ENCODE measurements at regions not wholly inside any gene's neighbourhood (a gene's known extent, or its start where the extent isn't known, plus 50 kb on each side); places are given as distances from the start of the nearest gene placed in this dataset.
"Not testable (repeated sequence)": the region's sequence is repeated elsewhere in the genome, so short reads cannot be mapped to it uniquely, and the experiment has no call there.

GRCh38 chr2:223469270-223470046 lies 132.7 kb downstream of the SCG2 start:
- Mint-ChIP-seq H3K27me3 (no peaks in the 10 kb centered on the region), H3K36me3 (no peaks in the 10 kb centered on the region), H3K27ac (no peak overlapping the region), H3K9me3 (no peaks in the 10 kb centered on the region), H3K4me1 (ENCODE audit: low read depth in 2 of 2) (no peaks in the 10 kb centered on the region), H3K4me3 (no peak overlapping the region)
- ATAC-seq (no peak), DNase-seq (ENCODE audit: low spot score) (no peak)

DNA sequence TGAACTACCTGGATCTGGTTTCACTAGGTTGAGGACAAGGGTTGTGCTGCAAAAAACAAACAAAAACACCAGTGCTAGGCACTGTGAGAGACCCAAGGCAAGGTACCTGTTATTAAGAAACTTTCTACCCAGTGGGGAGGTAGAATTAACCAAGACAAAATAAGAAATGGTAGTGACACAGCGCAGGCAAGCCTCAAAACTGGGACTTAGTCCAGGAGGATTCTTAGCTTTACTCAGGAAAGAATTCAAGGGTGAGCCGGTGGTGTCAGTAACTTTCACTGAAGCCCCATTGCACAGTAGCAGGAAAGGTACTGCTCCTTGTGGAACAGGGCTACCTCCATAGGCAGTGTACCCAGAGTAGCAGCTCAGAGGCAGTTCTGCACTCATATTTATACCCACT lies 131.6 kb downstream of the SCG2 start:
- Mint-ChIP-seq H3K27ac (no peak overlapping the region), H3K36me3 (no peaks in the 10 kb centered on the region), H3K9me3 (no peaks in the 10 kb centered on the region), H3K4me3 (no peak overlapping the region), H3K4me1 (ENCODE audit: low read depth in 2 of 2) (no peaks in the 10 kb centered on the region), H3K27me3 (no peaks in the 10 kb centered on the region)
- ATAC-seq (no peak), DNase-seq (ENCODE audit: low spot score) (no peak)

- DNase-seq (ENCODE audit: low spot score) (no peak), ATAC-seq (no peak)
- H3K27ac Mint-ChIP-seq, result no peak overlapping the region
- H3K27me3 Mint-ChIP-seq, result peaks cover 0 to 6% of the 10 kb centered on the region in 2 donors
- no peaks in the 10 kb centered on the region for H3K9me3 Mint-ChIP-seq
- no peak overlapping the region for H3K4me3 Mint-ChIP-seq
- no peaks in the 10 kb centered on the region for H3K36me3 Mint-ChIP-seq
- no peaks in the 10 kb centered on the region for H3K4me1 Mint-ChIP-seq (ENCODE audit: low read depth in 2 of 2)
Measured at GRCh38 chr2:223472771-223473170, 129.4 kb downstream of the SCG2 start.

DNA sequence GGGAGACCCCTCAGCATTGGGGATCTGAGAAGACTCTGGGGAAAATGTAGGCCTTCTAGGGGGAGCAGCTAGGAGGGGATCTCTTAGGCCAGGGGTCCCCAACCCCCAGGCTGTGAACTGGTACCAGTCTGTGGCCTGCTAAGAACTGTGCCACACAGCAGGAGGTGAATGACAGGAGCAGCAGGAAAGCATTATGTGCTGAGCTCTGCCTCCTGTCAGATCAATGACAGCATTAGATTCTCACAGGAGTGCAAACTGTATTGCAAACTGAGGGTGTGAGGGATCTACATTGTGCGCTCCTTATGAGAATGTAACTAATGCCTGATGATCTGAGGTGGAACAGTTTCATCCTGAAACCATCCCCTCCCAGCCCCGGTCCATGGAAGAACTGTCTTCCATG lies 127.3 kb downstream of the SCG2 start:
- no peak for DNase-seq (ENCODE audit: low spot score)
- Mint-ChIP-seq H3K27ac (no peak overlapping the region), H3K4me3 (no peak overlapping the region), H3K36me3 (no peaks in the 10 kb centered on the region), H3K9me3 (peaks cover under 1% of the 10 kb centered on the region), H3K27me3 (peaks cover 0 to 6% of the 10 kb centered on the region in 2 donors), H3K4me1 (ENCODE audit: low read depth in 2 of 2) (no peaks in the 10 kb centered on the region)
- ATAC-seq, result no peak

- H3K4me3 Mint-ChIP-seq, result no peak overlapping the region
- H3K9me3 Mint-ChIP-seq, result peaks cover 5% of the 10 kb centered on the region
- H3K4me1 Mint-ChIP-seq (ENCODE audit: low read depth in 2 of 2), result no peaks in the 10 kb centered on the region
- H3K36me3 Mint-ChIP-seq, result no peaks in the 10 kb centered on the region
- H3K27ac Mint-ChIP-seq, result no peak overlapping the region
- DNase-seq (ENCODE audit: low spot score) (no peak), ATAC-seq (no peak)
- peaks cover 0 to 6% of the 10 kb centered on the region in 2 donors for H3K27me3 Mint-ChIP-seq
Measured at GRCh38 chr2:223475901-223476300, 126.3 kb downstream of the SCG2 start.

DNA sequence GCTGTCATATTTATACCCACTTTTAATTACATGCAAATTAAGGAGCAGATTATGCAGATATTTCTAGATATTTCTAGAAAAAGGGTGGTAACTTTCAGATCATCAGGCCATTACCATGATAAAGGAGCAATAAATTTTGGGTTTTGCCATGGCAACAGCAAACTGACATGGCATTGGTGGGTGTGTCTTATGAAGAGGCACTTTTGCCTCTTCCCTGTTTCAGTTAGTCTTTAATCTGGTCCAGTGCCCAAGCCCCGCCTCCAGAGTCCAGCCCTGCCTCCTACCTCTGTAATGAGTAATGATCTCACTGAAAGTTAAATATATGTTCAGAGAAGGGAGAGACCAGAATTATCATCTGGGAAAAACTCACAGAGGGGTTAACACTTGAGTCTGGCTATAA lies 124.8 kb downstream of the SCG2 start:
- ATAC-seq (no peak), DNase-seq (ENCODE audit: low spot score) (no peak)
- Mint-ChIP-seq H3K9me3 (peaks cover 5% of the 10 kb centered on the region), H3K4me1 (ENCODE audit: low read depth in 2 of 2) (no peaks in the 10 kb centered on the region), H3K4me3 (no peak overlapping the region), H3K27ac (no peak overlapping the region), H3K36me3 (no peaks in the 10 kb centered on the region), H3K27me3 (peaks cover 0 to 6% of the 10 kb centered on the region in 2 donors)

GRCh38 chr2:223481486-223481885 lies 120.7 kb downstream of the SCG2 start:
- H3K4me3 Mint-ChIP-seq, result no peak overlapping the region

GRCh38 chr2:223486751-223487150 lies 115.4 kb downstream of the SCG2 start:
- no peak for ATAC-seq
- Mint-ChIP-seq H3K27ac (no peak overlapping the region), H3K36me3 (no peaks in the 10 kb centered on the region), H3K4me1 (ENCODE audit: low read depth in 2 of 2) (no peaks in the 10 kb centered on the region), H3K27me3 (no peaks in the 10 kb centered on the region), H3K9me3 (no peaks in the 10 kb centered on the region), H3K4me3 (no peak overlapping the region)
- DNase-seq (ENCODE audit: low spot score), result no peak

More at GRCh38 chr2:223481486-223481885, 120.7 kb downstream of the SCG2 start:
- Mint-ChIP-seq H3K27me3 (peaks cover 0 to 6% of the 10 kb centered on the region in 2 donors), H3K9me3 (peaks cover 5% of the 10 kb centered on the region), H3K4me1 (ENCODE audit: low read depth in 2 of 2) (no peaks in the 10 kb centered on the region), H3K36me3 (no peaks in the 10 kb centered on the region), H3K27ac (no peak overlapping the region)
- DNase-seq (ENCODE audit: low spot score), result no peak
- ATAC-seq, result no peak

DNA sequence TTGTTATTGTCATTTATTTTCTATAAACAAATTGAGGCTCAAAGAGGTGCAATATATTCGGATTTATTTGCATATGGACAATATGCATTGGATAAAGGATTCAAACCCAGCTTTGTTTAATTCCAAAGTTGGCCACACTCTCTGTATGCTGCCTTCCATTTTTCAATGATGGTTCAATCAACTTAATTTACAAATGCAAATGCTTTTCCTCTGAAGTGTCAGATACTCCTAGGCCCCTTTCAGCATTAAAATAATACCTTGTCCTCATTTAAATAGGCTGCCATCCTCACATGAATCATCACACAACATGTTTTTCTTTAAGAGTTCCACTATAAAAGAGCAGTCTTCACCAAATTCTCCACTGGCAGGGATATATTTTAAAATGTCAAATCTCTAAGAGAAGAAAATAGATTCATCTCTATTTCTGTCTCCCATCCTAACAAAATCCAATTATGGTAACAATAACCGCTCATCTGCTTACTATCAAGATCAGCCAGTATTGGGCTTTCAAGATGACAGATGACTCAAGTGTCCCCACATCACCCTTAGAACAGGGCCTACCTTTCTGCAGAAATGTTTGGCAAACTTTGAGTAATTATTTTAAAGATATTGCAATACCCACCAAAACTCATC lies 114.8 kb downstream of the SCG2 start:
- ATAC-seq (no peak), DNase-seq (ENCODE audit: low spot score) (no peak)
- Mint-ChIP-seq H3K36me3 (no peaks in the 10 kb centered on the region), H3K4me1 (ENCODE audit: low read depth in 2 of 2) (no peaks in the 10 kb centered on the region), H3K9me3 (no peaks in the 10 kb centered on the region), H3K27me3 (no peaks in the 10 kb centered on the region), H3K27ac (no peak overlapping the region), H3K4me3 (no peak overlapping the region)

DNA sequence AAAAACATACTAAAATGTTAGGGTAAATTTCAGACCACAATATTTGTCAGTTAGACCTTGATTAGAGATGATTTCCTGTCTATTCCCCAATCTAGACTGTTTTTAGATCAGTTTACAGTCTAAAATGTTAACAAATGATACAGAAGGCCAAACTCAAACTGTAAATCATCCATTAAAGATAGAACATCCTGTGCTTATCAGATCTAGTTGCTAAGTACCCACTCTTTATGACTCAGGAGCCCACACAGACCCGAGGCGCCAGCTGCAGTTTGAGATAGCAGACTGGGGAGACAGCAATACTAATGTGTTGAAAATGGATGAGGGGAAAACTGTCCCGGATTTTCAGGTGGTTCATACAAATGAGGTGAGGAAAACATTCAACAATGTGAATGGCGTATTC lies 113.3 kb downstream of the SCG2 start:
- ATAC-seq (no peak), DNase-seq (ENCODE audit: low spot score) (no peak)
- Mint-ChIP-seq H3K36me3 (no peaks in the 10 kb centered on the region), H3K4me3 (no peak overlapping the region), H3K4me1 (ENCODE audit: low read depth in 2 of 2) (no peaks in the 10 kb centered on the region), H3K27me3 (no peaks in the 10 kb centered on the region), H3K27ac (no peak overlapping the region), H3K9me3 (no peaks in the 10 kb centered on the region)

- Mint-ChIP-seq H3K4me3 (no peak overlapping the region), H3K27me3 (peaks cover 0 to 7% of the 10 kb centered on the region in 2 donors), H3K9me3 (peaks cover 3% of the 10 kb centered on the region), H3K27ac (no peak overlapping the region), H3K36me3 (no peaks in the 10 kb centered on the region), H3K4me1 (ENCODE audit: low read depth in 2 of 2) (no peaks in the 10 kb centered on the region)
- ATAC-seq (no peak), DNase-seq (ENCODE audit: low spot score) (no peak)
Measured at GRCh38 chr2:223494496-223494895, 107.7 kb downstream of the SCG2 start.

DNA sequence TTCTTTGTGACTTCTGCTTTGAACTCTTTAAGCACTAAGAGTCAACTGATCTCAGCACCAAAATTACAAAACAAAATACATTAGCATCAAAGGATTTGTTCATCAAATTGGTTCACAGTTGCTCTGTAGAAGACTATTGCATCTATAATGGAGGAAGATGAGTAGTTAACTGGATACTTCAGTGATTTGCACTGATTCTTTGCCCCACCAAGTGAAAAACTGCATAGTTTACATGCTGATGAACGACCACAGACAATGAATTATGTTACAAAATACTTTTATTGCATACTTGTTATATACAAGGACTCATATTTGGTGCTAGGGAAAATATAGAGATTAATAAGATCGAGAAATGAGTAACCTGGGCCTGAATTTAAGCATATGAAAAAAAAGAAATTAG lies 107.2 kb downstream of the SCG2 start:
- Mint-ChIP-seq H3K4me1 (ENCODE audit: low read depth in 2 of 2) (no peaks in the 10 kb centered on the region), H3K9me3 (peaks cover 3% of the 10 kb centered on the region), H3K4me3 (no peak overlapping the region), H3K36me3 (no peaks in the 10 kb centered on the region), H3K27me3 (peaks cover 0 to 7% of the 10 kb centered on the region in 2 donors), H3K27ac (no peak overlapping the region)
- DNase-seq (ENCODE audit: low spot score) (no peak), ATAC-seq (no peak)

- DNase-seq (ENCODE audit: low spot score); ATAC-seq; H3K9me3 Mint-ChIP-seq; H3K27me3 Mint-ChIP-seq; H3K4me1 Mint-ChIP-seq (ENCODE audit: low read depth in 2 of 2); H3K27ac Mint-ChIP-seq; H3K4me3 Mint-ChIP-seq; H3K36me3 Mint-ChIP-seq: not testable (repeated sequence)
Measured at GRCh38 chr2:223496853-223497252, 105.3 kb downstream of the SCG2 start.

DNA sequence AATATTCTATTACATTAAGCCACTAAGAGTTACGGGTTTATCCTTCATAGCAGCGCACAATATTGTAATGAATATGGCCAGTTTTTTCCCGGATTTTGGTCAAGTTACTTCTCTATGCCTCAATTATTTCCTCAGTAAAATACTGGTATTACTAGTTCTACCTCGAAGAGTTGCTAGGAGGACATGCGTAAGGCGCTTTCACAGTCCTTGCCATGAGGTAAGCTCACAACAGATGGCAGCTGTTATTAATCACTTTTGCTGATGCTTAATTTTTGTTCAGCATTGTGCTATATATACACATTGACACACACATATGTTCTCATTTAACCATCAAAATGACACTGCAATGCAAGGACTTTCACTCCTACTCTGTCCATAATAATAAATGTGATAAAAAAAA lies 101.5 kb downstream of the SCG2 start:
- no peaks in the 10 kb centered on the region for H3K36me3 Mint-ChIP-seq
- no peaks in the 10 kb centered on the region for H3K27me3 Mint-ChIP-seq
- no peaks in the 10 kb centered on the region for H3K4me1 Mint-ChIP-seq (ENCODE audit: low read depth in 2 of 2)
- DNase-seq (ENCODE audit: low spot score) (no peak), ATAC-seq (no peak)
- H3K9me3 Mint-ChIP-seq, result peaks cover under 1% of the 10 kb centered on the region
- H3K4me3 Mint-ChIP-seq, result no peak overlapping the region
- H3K27ac Mint-ChIP-seq, result no peak overlapping the region

All from natural killer cell treated with Interleukin-12 subunit alpha and Interleukin-12 subunit beta and Interleukin-15 and Interleukin-18, amount 100 ng/mL, for 72 hours (primary cell).